Ammon's horn (tissue), 1 donor: ENCODE measurements at regions not wholly inside any gene's neighbourhood (a gene's known extent, or its start where the extent isn't known, plus 50 kb on each side); places are given as distances from the start of the nearest gene placed in this dataset.
"Not testable (repeated sequence)": the region's sequence is repeated elsewhere in the genome, so short reads cannot be mapped to it uniquely, and the experiment has no call there.

Source experiments
- DNase-seq: peaks from one replicate; pipeline ENCODE4 v3.0.0-alpha.2; 2016; ENCODE audit warnings: low spot score

- DNase-seq = no peak
These were observed 51.5 kb downstream of the CRPPA start for GRCh38 chr7:16369855-16370254.

- not testable (repeated sequence) for DNase-seq
These were observed 52.0 kb downstream of the CRPPA start for GRCh38 chr7:16369309-16369708.

GRCh38 chr7:16368885-16369284 lies 52.5 kb downstream of the CRPPA start:
- DNase-seq = no peak

- DNase-seq = no peak
These were observed 54.2 kb downstream of the CRPPA start for GRCh38 chr7:16367115-16367514.

- no peak for DNase-seq
These were observed 55.4 kb downstream of the CRPPA start for GRCh38 chr7:16365952-16366351.

GRCh38 chr7:16365177-16365576 lies 56.2 kb downstream of the CRPPA start:
- DNase-seq = no peak

GRCh38 chr7:16359216-16359615 lies 62.1 kb downstream of the CRPPA start:
- DNase-seq = peak; percentile 29

- peak; percentile 31 for DNase-seq
These were observed 63.4 kb downstream of the CRPPA start for GRCh38 chr7:16357921-16358320.

GRCh38 chr7:16357474-16357873 lies 63.9 kb downstream of the CRPPA start:
- DNase-seq = no peak

GRCh38 chr7:16356301-16356958 lies 64.9 kb downstream of the CRPPA start:
- DNase-seq = no peak

GRCh38 chr7:16354573-16354972 lies 66.8 kb downstream of the CRPPA start:
- no peak for DNase-seq

- no peak for DNase-seq
These were observed 68.1 kb downstream of the CRPPA start for GRCh38 chr7:16353226-16353625.

- no peak for DNase-seq
These were observed 70.7 kb downstream of the CRPPA start for GRCh38 chr7:16350634-16351033.

GRCh38 chr7:16348251-16348650 lies 73.1 kb downstream of the CRPPA start:
- DNase-seq = no peak

- DNase-seq = no peak
These were observed 73.5 kb downstream of the CRPPA start for GRCh38 chr7:16347827-16348192.

- DNase-seq = no peak
These were observed 74.1 kb downstream of the CRPPA start for GRCh38 chr7:16347066-16347826.

- no peak for DNase-seq
These were observed 75.1 kb downstream of the CRPPA start for GRCh38 chr7:16345979-16346958.

- no peak for DNase-seq
These were observed 76.4 kb downstream of the CRPPA start for GRCh38 chr7:16344927-16345326.

- DNase-seq = no peak
These were observed 77.7 kb downstream of the CRPPA start for GRCh38 chr7:16343612-16344011.

GRCh38 chr7:16338065-16338464 lies 83.3 kb downstream of the CRPPA start:
- no peak for DNase-seq

GRCh38 chr7:16326106-16326505 lies 95.2 kb downstream of the CRPPA start:
- DNase-seq = no peak

GRCh38 chr7:16323313-16323712 lies 98.0 kb downstream of the CRPPA start:
- no peak for DNase-seq
